Skeletal muscle tissue (tissue), 3 donors: ENCODE measurements at regions not wholly inside any gene's neighbourhood (a gene's known extent, or its start where the extent isn't known, plus 50 kb on each side); places are given as distances from the start of the nearest gene placed in this dataset.

Source experiments
- H3K27ac ChIP-seq: one replicate; pipeline ENCODE4 v1.7.0; 2013; ENCODE audit warnings: mild to moderate bottlenecking, low read depth, low read length, inconsistent platforms
- H3K27me3 ChIP-seq, 3 donors: one replicate each; pipeline ENCODE4 v1.7.0; 2013; ENCODE audit warnings: low read length in 3 of 3; ENCODE audit not compliant: control insufficient read depth in 3 of 3, insufficient read depth in 3 of 3
- H3K36me3 ChIP-seq, 3 donors: one replicate each; pipeline ENCODE4 v1.7.0; 2013; ENCODE audit warnings: low read length in 3 of 3; ENCODE audit not compliant: control insufficient read depth in 3 of 3, insufficient read depth in 3 of 3
- H3K4me1 ChIP-seq, 3 donors: one replicate each; pipeline ENCODE4 v1.7.0; 2013; ENCODE audit warnings: low read length in 3 of 3, mild to moderate bottlenecking in 3 of 3; ENCODE audit not compliant: control insufficient read depth in 3 of 3, insufficient read depth in 3 of 3
- H3K4me3 ChIP-seq, 3 donors: one replicate each; pipeline ENCODE4 v1.7.0; 2013; ENCODE audit warnings: low read length in 3 of 3
- H3K9ac ChIP-seq, 3 donors: one replicate each; pipeline ENCODE4 v1.7.0; 2013; ENCODE audit warnings: low read length in 3 of 3, mild to moderate bottlenecking in 3 of 3, moderate library complexity in 2 of 3, low read depth in 1 of 3
- H3K9me3 ChIP-seq, 3 donors: one replicate each; pipeline ENCODE4 v1.7.0; 2013; ENCODE audit warnings: low read length in 3 of 3; ENCODE audit not compliant: control insufficient read depth in 3 of 3
- donor health status: Osteomylitis.

DNA sequence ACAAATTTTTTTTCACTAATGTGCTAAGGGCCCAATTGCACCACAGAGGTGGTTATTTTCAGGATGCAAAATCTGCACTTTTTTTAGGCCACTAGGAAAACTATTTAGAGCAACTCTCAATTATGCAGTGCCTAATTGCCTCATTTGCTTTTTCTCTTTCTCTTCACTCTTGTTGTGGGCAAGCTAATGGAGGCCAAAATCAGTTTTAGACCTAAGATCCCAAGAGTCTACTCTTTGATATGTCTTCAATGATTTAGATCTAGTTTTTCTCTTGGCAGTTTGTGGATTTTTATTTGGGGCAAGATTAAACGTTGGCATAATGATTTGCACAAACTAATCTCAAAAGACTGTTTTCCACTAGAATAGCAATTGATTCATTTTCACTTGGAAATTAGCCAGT, 1996.9 kb downstream of the LRRC4C start:
- Histone ChIP-seq H3K27me3 (no peaks in the 10 kb centered on the region), H3K27ac (no peak overlapping the region), H3K9ac (no peak overlapping the region), H3K4me1 (no peaks in the 10 kb centered on the region), H3K9me3 (no peaks in the 10 kb centered on the region), H3K4me3 (no peak overlapping the region), H3K36me3 (no peaks in the 10 kb centered on the region)

DNA sequence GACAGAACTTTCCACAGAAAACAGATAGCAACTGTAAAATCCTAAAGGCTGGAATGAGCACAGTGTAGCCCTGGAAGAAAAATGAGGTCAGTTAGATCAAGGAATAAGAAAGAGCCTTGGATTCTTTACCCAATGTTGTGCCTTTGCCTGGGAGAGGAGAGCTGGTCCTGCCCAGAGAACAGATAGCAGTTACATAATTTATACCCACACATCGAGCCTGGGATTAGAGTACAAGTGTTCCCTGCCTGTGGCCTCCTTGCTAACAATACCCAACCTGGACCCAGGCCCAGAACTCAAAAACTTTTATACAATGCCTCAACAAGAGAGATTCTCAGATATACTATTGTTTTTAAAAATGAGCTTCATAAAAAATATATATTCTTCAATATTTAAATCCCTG, 1998.4 kb downstream of the LRRC4C start:
- Histone ChIP-seq H3K9me3 (no peaks in the 10 kb centered on the region), H3K36me3 (no peaks in the 10 kb centered on the region), H3K4me3 (no peak overlapping the region), H3K27ac (no peak overlapping the region), H3K27me3 (no peaks in the 10 kb centered on the region), H3K4me1 (no peaks in the 10 kb centered on the region), H3K9ac (no peak overlapping the region)

DNA sequence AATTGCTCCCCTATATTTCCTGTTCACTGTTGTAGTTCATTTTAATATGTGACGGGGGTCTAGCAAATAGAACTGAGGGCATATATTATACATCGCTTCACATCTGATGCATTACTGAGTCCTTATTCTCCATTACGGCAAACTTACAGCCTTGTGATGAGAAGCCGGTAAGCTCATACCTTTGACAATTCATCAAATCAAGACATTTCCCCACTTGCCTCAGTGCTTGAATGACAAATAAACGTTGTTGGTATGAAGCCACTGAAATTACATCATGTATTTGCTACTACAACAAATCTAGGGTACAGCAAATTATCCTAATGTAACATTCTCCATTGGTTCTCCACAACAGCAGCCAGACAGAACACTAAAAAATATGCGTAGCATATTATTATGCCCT, 1999.8 kb downstream of the LRRC4C start:
- Histone ChIP-seq H3K4me1 (no peaks in the 10 kb centered on the region), H3K4me3 (no peak overlapping the region)

GRCh38 chr11:39458481-39458880, 2001.0 kb downstream of the LRRC4C start:
- Histone ChIP-seq H3K4me3 (no peak overlapping the region), H3K4me1 (no peaks in the 10 kb centered on the region), H3K36me3 (no peaks in the 10 kb centered on the region)

More for the DNA sequence above, 1999.8 kb downstream of the LRRC4C start:
- H3K36me3 ChIP-seq: no peaks in the 10 kb centered on the region
- H3K9me3 ChIP-seq: no peaks in the 10 kb centered on the region
- H3K27me3 ChIP-seq: no peaks in the 10 kb centered on the region
- H3K27ac ChIP-seq: no peak overlapping the region
- no peak overlapping the region for H3K9ac ChIP-seq

GRCh38 chr11:39443424-39444022, 2015.9 kb downstream of the LRRC4C start:
- Histone ChIP-seq H3K27me3 (no peaks in the 10 kb centered on the region), H3K36me3 (no peaks in the 10 kb centered on the region), H3K27ac (no peak overlapping the region), H3K9ac (no peak overlapping the region), H3K4me1 (no peaks in the 10 kb centered on the region), H3K9me3 (no peaks in the 10 kb centered on the region), H3K4me3 (no peak overlapping the region)

More at GRCh38 chr11:39458481-39458880, 2001.0 kb downstream of the LRRC4C start:
- no peaks in the 10 kb centered on the region for H3K9me3 ChIP-seq
- no peak overlapping the region for H3K9ac ChIP-seq
- H3K27me3 ChIP-seq: no peaks in the 10 kb centered on the region
- H3K27ac ChIP-seq: no peak overlapping the region

DNA sequence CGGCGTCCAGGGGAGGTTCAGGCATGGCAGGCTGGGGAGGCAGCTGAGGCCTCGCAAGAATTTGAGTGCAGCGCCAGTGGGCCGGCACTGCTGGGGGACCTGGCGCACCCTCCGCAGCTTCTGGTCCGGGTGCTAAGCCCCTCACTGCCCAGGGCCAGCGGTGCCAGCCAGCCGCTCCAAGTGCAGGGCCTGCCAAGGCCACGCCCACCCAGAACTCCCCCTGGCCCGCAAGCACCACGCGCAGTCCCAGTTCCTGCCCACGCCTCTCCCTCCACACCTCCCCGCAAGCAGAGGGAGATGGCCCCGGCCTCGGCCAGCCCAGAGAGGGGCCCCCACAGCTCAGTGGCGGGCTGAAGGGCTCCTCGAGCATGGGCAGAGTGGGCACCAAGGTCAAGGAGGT, 2017.3 kb downstream of the LRRC4C start:
- Histone ChIP-seq H3K9me3 (no peaks in the 10 kb centered on the region), H3K27me3 (no peaks in the 10 kb centered on the region), H3K9ac (no peak overlapping the region), H3K36me3 (no peaks in the 10 kb centered on the region), H3K4me1 (no peaks in the 10 kb centered on the region), H3K4me3 (no peak overlapping the region), H3K27ac (no peak overlapping the region)

GRCh38 chr11:39435641-39436040, 2023.8 kb downstream of the LRRC4C start:
- no peaks in the 10 kb centered on the region for H3K27me3 ChIP-seq
- no peaks in the 10 kb centered on the region for H3K9me3 ChIP-seq
- no peaks in the 10 kb centered on the region for H3K36me3 ChIP-seq
- no peaks in the 10 kb centered on the region for H3K4me1 ChIP-seq
- no peak overlapping the region for H3K27ac ChIP-seq
- H3K9ac ChIP-seq: no peak overlapping the region
- H3K4me3 ChIP-seq: no peak overlapping the region

DNA sequence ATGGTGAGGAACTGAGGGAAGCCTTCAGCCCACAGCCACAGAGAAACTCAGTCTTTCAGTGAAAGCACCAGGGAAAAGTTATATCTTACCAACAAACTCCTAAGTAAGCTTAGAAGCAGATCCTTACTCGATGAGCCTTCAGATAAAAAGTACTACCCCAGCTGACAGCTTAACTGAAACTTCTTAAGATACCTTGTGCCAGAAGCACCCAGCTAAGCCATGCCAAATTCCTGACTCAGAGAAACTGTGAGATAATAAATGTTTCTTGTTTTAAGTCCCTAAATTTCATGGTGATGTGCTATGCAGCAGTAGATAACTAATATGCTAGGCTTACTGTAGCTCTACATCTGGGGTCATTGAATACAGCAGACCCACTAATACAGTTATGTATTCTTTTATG, 2025.0 kb downstream of the LRRC4C start:
- no peaks in the 10 kb centered on the region for H3K4me1 ChIP-seq
- no peak overlapping the region for H3K4me3 ChIP-seq
- H3K27ac ChIP-seq: no peak overlapping the region
- no peaks in the 10 kb centered on the region for H3K9me3 ChIP-seq
- no peaks in the 10 kb centered on the region for H3K36me3 ChIP-seq
- H3K27me3 ChIP-seq: no peaks in the 10 kb centered on the region
- no peak overlapping the region for H3K9ac ChIP-seq

DNA sequence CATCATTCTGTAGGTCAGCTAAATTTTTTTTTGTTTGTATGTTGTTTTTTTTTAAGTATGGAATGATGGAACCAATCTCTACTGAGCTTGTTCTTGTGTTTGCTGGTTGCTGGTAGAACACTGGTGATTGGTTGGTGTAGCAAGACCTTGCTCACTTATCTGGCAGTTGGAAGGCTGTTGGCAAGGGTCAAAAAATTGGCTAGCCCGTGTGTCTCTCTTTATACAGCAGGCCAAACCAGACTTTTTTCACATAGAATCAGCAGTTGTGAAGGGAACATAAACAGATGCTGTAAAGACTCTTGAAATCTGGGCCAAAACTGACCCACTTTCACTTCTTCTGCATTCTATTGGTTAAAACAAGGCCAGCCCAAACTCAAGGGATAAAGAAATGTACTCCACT, 2026.5 kb downstream of the LRRC4C start:
- Histone ChIP-seq H3K36me3 (no peaks in the 10 kb centered on the region), H3K27ac (no peak overlapping the region), H3K9me3 (no peaks in the 10 kb centered on the region), H3K4me3 (no peak overlapping the region), H3K4me1 (no peaks in the 10 kb centered on the region), H3K9ac (no peak overlapping the region), H3K27me3 (no peaks in the 10 kb centered on the region)

DNA sequence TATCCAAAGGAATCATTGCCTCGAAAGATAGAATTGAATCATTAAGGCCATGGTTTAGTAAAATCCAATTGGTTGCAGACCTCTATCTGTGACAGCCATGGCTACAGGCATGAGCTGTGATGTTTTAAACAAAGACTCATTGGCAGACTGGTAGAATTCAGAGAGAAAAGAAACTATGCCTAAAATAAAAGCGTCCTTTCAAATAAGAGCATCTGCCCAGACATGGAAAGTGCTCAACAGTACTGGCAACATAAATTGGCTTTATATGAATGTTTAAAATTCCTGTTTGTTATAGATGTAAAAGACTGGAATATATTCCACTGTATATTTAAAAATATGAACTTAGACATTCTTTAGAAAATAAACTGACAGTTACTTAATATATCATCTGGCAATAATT, 2034.2 kb downstream of the LRRC4C start:
- Histone ChIP-seq H3K36me3 (no peaks in the 10 kb centered on the region), H3K9ac (no peak overlapping the region), H3K9me3 (no peaks in the 10 kb centered on the region), H3K4me1 (no peaks in the 10 kb centered on the region), H3K4me3 (no peak overlapping the region), H3K27ac (no peak overlapping the region), H3K27me3 (no peaks in the 10 kb centered on the region)

DNA sequence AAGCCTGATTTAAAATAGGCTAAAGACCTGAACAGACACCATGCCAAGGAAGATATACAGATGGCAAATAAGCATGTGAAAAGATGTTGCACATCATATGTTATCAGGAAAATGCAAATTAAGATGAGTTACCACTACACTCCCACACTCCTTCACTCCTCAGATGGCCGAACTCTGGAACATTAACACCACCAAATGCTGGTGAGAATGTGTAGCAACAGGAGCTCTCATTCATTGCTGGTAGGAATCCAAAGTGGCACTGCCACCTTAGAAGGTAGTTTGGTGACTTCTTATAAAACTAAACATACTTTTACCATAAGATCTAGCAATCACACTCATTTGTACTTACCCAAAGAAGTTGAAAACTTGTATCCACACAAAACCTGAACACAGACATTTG, 2047.3 kb downstream of the LRRC4C start:
- H3K27ac ChIP-seq: no peak overlapping the region
- H3K9ac ChIP-seq: no peak overlapping the region
- no peaks in the 10 kb centered on the region for H3K9me3 ChIP-seq
- no peaks in the 10 kb centered on the region for H3K4me1 ChIP-seq
- no peaks in the 10 kb centered on the region for H3K27me3 ChIP-seq
- no peaks in the 10 kb centered on the region for H3K36me3 ChIP-seq
- H3K4me3 ChIP-seq: no peak overlapping the region
